Breast epithelium (tissue), 4 donors: ENCODE measurements at regions not wholly inside any gene's neighbourhood (a gene's known extent, or its start where the extent isn't known, plus 50 kb on each side); places are given as distances from the start of the nearest gene placed in this dataset.

ENCODE experiments used
- DNase-seq, 2 donors: peaks; one replicate each; pipeline ENCODE4 v3.0.0-alpha.2; 2019; ENCODE audit warnings: low spot score in 2 of 2
- H3K27ac ChIP-seq, 2 donors: fragments of 200-600 bp; sonication (generic) in 1 of 2; one replicate each; pipeline ENCODE4 v1.5.1; 2016 to 2019; ENCODE audit warnings: mild to moderate bottlenecking in 1 of 2
- H3K27me3 ChIP-seq, 2 donors: fragments of 200-600 bp; sonication (generic) in 1 of 2; one replicate each; pipeline versions ENCODE4 v1.5.1 to v1.6.0; 2017 to 2019; ENCODE audit warnings: control low read depth in 1 of 2, mild to moderate bottlenecking in 1 of 2
- H3K36me3 ChIP-seq: fragments of 200-600 bp; one replicate; pipeline ENCODE4 v1.5.1; 2019
- H3K4me1 ChIP-seq, 2 donors: fragments of 200-600 bp; sonication (generic); one replicate each; pipeline ENCODE4 v1.5.1; 2016 to 2019; ENCODE audit warnings: control low read depth in 1 of 2
- H3K4me3 ChIP-seq, 3 donors: fragments of 200-600 bp; sonication (generic); 1 replicate in 2 of 3; 2 replicates in 1 of 3; pipeline ENCODE4 v1.5.1; 2016 to 2019; ENCODE audit warnings: mild to moderate bottlenecking in 3 of 3, moderate library complexity in 2 of 3
- H3K9me3 ChIP-seq, 2 donors: fragments of 200-600 bp; sonication (generic) in 1 of 2; one replicate each; pipeline ENCODE4 v1.5.1; 2016 to 2019; ENCODE audit warnings: control low read depth in 1 of 2
- CTCF ChIP-seq, 3 donors: fragments of 450-650 bp; IDR thresholded peaks; one replicate each; pipeline ENCODE4 v1.5.1; 2016 to 2017; ENCODE audit warnings: antibody characterized with exemption in 3 of 3, mild to moderate bottlenecking in 3 of 3, moderate library complexity in 3 of 3
- POLR2A ChIP-seq: fragments of 450-650 bp; IDR thresholded peaks from one replicate; pipeline ENCODE4 v1.6.1; 2016; ENCODE audit warnings: antibody characterized with exemption, mild to moderate bottlenecking, moderate library complexity
- POLR2AphosphoS5 ChIP-seq, 3 donors: sonication (generic); formaldehyde crosslinking; IDR thresholded peaks; one replicate each; pipeline ENCODE4 v1.6.1; 2017; ENCODE audit warnings: antibody characterized with exemption in 3 of 3
- intact Hi-C: fragments of 100-400 bp; cut with DNase I; formaldehyde crosslinking; loops from one replicate; pipeline ENCODE4 v1.15.1; 2023; ENCODE audit warnings: low total_unique reads

DNA sequence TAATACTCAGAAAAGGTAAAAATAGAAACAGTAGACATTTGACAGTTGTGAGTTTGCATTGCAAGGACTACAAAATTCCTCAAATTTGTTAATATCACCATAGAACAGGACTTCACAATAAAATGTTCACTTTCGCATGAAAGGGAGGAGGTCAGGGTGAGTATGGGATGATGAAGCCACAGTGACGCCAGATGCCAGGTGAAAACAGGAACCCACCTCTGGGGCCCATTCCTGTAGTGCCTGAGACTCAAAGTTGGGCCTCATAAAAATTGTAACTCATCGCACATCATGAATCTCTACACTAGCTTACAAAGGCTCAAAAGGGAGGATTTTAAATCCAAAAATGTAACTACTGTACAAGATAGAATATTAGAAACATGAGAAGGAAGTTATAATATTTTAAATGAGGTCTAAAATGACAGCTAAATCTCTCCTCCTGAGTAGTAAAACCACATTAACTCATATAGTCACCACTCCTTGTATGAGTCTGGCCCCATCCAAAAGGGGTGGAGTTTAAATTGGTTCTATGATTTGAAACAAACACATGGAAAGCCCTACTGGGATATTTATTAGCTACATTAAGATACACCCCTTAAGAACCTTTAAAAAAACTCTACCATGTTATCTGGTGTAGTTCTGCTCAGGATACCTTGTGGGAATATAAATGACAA lies 93.7 kb downstream of the ETS2 start:
- no peak overlapping the region for H3K4me3 ChIP-seq
- DNase-seq: no peak
- intact Hi-C loops: no loop called here
- no peaks in the 10 kb centered on the region for H3K27me3 ChIP-seq
- no peak for TF ChIP-seq POLR2AphosphoS5 (IDR thresholded peaks at IDR 0.05)
- TF ChIP-seq CTCF (IDR thresholded peaks at IDR 0.05): no peak
- no peak for TF ChIP-seq POLR2A
- H3K27ac ChIP-seq: no peak overlapping the region
- no peaks in the 10 kb centered on the region for H3K4me1 ChIP-seq
- no peaks in the 10 kb centered on the region for H3K36me3 ChIP-seq
- H3K9me3 ChIP-seq: no peaks in the 10 kb centered on the region

- H3K9me3 ChIP-seq: no peaks in the 10 kb centered on the region
- no peak overlapping the region for H3K27ac ChIP-seq
- H3K4me1 ChIP-seq: no peaks in the 10 kb centered on the region
- H3K36me3 ChIP-seq: no peaks in the 10 kb centered on the region
- intact Hi-C loops: no loop called here
- no peak overlapping the region for H3K4me3 ChIP-seq
- TF ChIP-seq POLR2AphosphoS5 (IDR thresholded peaks at IDR 0.05) (no peak), CTCF (IDR thresholded peaks at IDR 0.05) (no peak), POLR2A (no peak)
- DNase-seq: no peak
- no peaks in the 10 kb centered on the region for H3K27me3 ChIP-seq
Measured at GRCh38 chr21:38898422-38899096, 92.8 kb downstream of the ETS2 start.

GRCh38 chr21:38897532-38898421 lies 92.0 kb downstream of the ETS2 start:
- Histone ChIP-seq H3K4me1 (no peaks in the 10 kb centered on the region), H3K27ac (no peak overlapping the region), H3K27me3 (no peaks in the 10 kb centered on the region), H3K4me3 (no peak overlapping the region), H3K36me3 (no peaks in the 10 kb centered on the region), H3K9me3 (no peaks in the 10 kb centered on the region)
- no peak for DNase-seq
- intact Hi-C loops: no loop called here
- no peak for TF ChIP-seq CTCF (IDR thresholded peaks at IDR 0.05)
- TF ChIP-seq POLR2A: no peak
- TF ChIP-seq POLR2AphosphoS5 (IDR thresholded peaks at IDR 0.05): no peak

DNA sequence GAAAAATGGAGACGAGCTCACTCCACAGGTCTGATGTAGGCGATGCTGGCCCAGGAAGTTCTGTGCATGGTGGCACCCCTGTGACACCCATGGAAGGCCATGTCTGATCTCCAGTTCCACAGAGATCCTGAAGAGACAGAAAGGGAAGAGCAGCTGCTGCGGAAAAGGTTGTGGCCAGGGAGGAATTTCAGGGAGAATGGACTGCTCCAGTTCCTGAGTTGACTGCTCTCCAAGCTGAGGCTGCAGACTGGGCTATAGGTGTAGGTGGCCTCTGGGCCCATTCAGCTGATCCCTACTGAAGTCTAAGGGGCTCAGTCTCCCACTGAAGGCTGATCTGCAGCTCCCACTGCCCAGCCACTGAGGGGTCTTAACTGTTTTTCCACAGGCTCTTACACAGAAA lies 89.2 kb downstream of the ETS2 start:
- Histone ChIP-seq H3K4me1 (no peaks in the 10 kb centered on the region), H3K27me3 (no peaks in the 10 kb centered on the region), H3K36me3 (no peaks in the 10 kb centered on the region), H3K9me3 (no peaks in the 10 kb centered on the region), H3K27ac (no peak overlapping the region), H3K4me3 (no peak overlapping the region)
- TF ChIP-seq POLR2A (no peak), POLR2AphosphoS5 (IDR thresholded peaks at IDR 0.05) (no peak), CTCF (IDR thresholded peaks at IDR 0.05) (no peak)
- no peak for DNase-seq
- intact Hi-C loops: no loop called here
